Activated CD8-positive, alpha-beta T cell treated with anti-CD3 and anti-CD28 coated beads for 36 hours (primary cell): ENCODE measurements at regions not wholly inside any gene's neighbourhood (a gene's known extent, or its start where the extent isn't known, plus 50 kb on each side); places are given as distances from the start of the nearest gene placed in this dataset.
"Not testable (repeated sequence)": the region's sequence is repeated elsewhere in the genome, so short reads cannot be mapped to it uniquely, and the experiment has no call there.

Experiments
- ATAC-seq: fragments of 200-7000 bp; cut with Tn5 transposase; one replicate; pipeline ENCODE4 v1.10.0; 2021; ENCODE audit warnings: mild to moderate bottlenecking, moderate library complexity
- CTCF ChIA-PET: fragments of 350-600 bp; sonication (Branson Sonifier 250); formaldehyde crosslinking; loops from one replicate; lab custom pipeline; 2021; ENCODE audit warnings: antibody characterized with exemption; lab: Charles Lee
- POLR2A ChIA-PET: fragments of 350-600 bp; sonication (Branson Sonifier 250); formaldehyde crosslinking; loops from one replicate; lab custom pipeline; 2021; ENCODE audit warnings: antibody characterized with exemption; lab: Charles Lee
- DNase-seq: peaks from one replicate; pipeline ENCODE4 v3.0.0-alpha.2; 2020
- H3K27ac Mint-ChIP-seq: one replicate; pipeline ENCODE4 v1.8.0; 2021; ENCODE audit warnings: mild to moderate bottlenecking, mixed read lengths
- H3K27me3 Mint-ChIP-seq: one replicate; pipeline ENCODE4 v1.8.0; 2021; ENCODE audit warnings: mixed read lengths
- H3K36me3 Mint-ChIP-seq: one replicate; pipeline ENCODE4 v1.8.0; 2021; ENCODE audit warnings: low read depth, mixed read lengths
- H3K4me1 Mint-ChIP-seq: one replicate; pipeline ENCODE4 v1.8.0; 2021; ENCODE audit warnings: low read depth, mixed read lengths
- H3K4me3 Mint-ChIP-seq: one replicate; pipeline ENCODE4 v1.8.0; 2021; ENCODE audit warnings: mild to moderate bottlenecking, moderate library complexity, mixed read lengths
- H3K9me3 Mint-ChIP-seq: one replicate; pipeline ENCODE4 v1.8.0; 2021; ENCODE audit warnings: mixed read lengths
- intact Hi-C: fragments of 100-400 bp; cut with micrococcal nuclease; formaldehyde crosslinking; loops from one replicate; pipeline ENCODE4 v1.10.0; 2022
- TF ChIP-seq, protein P1 (sequence below): fragments of 200-600 bp; IDR thresholded peaks from one replicate; pipeline ENCODE4 v1.8.0; 2022; ENCODE audit warnings: antibody characterized with exemption, mild to moderate bottlenecking

DNA sequence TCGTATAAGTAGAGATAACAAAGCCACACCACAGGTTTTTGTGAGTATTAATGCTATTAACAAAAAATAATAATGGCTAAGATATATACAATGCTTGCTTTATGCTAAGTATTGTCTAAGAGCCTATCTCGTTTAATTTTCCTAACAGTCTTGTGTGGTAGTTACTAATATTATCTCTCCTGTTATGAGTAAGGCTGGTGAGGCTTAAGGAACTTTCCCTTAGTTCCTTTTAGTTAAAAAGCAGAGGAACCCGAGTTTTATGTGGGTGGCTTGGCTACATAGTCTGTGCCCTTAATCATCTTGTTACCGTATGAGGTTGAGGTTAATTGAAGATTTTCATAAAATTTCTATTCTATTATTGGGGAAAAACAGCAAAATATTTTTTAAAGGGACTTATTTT lies 218.4 kb downstream of the SOX2 start:
- TF ChIP-seq, protein P1, sequence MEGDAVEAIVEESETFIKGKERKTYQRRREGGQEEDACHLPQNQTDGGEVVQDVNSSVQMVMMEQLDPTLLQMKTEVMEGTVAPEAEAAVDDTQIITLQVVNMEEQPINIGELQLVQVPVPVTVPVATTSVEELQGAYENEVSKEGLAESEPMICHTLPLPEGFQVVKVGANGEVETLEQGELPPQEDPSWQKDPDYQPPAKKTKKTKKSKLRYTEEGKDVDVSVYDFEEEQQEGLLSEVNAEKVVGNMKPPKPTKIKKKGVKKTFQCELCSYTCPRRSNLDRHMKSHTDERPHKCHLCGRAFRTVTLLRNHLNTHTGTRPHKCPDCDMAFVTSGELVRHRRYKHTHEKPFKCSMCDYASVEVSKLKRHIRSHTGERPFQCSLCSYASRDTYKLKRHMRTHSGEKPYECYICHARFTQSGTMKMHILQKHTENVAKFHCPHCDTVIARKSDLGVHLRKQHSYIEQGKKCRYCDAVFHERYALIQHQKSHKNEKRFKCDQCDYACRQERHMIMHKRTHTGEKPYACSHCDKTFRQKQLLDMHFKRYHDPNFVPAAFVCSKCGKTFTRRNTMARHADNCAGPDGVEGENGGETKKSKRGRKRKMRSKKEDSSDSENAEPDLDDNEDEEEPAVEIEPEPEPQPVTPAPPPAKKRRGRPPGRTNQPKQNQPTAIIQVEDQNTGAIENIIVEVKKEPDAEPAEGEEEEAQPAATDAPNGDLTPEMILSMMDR, result no peak
- no peaks in the 10 kb centered on the region for H3K4me1 Mint-ChIP-seq
- no peak for ATAC-seq
- no peak for DNase-seq
- peaks cover 6% of the 10 kb centered on the region for H3K9me3 Mint-ChIP-seq
- POLR2A ChIA-PET, result no interaction called here
- CTCF ChIA-PET, result no interaction called here
- H3K27me3 Mint-ChIP-seq, result no peaks in the 10 kb centered on the region
- no peak overlapping the region for H3K4me3 Mint-ChIP-seq
- intact Hi-C loops, result no loop called here
- H3K36me3 Mint-ChIP-seq, result no peaks in the 10 kb centered on the region
- H3K27ac Mint-ChIP-seq, result no peak overlapping the region

DNA sequence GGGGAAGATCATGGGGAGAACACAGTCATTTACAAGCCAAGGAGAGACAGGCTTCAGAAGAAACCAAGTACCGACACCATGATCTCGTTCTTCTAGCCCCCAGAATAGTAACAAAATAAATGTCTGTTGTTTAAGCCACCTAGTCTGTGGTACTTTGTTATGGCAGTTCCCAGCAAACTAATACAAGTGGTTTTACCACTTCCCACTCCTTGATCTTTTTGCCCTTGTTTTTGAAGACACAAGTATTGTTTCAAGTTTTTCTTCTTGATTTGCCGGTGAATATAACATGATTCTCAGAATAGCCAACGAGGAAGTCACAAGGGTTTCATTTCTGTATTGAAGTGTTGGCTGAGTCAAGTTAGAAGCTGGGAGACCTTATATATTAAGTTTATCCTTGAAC lies 220.3 kb downstream of the SOX2 start:
- ChIA-PET POLR2A (no interaction called here), CTCF (no interaction called here)
- H3K27me3 Mint-ChIP-seq, result no peaks in the 10 kb centered on the region
- TF ChIP-seq, protein P1, result no peak
- no peak overlapping the region for H3K4me3 Mint-ChIP-seq
- DNase-seq (no peak), ATAC-seq (no peak)
- H3K36me3 Mint-ChIP-seq, result no peaks in the 10 kb centered on the region
- intact Hi-C loops, result no loop called here
- H3K27ac Mint-ChIP-seq, result no peak overlapping the region
- peaks cover 1% of the 10 kb centered on the region for H3K9me3 Mint-ChIP-seq
- H3K4me1 Mint-ChIP-seq, result no peaks in the 10 kb centered on the region

DNA sequence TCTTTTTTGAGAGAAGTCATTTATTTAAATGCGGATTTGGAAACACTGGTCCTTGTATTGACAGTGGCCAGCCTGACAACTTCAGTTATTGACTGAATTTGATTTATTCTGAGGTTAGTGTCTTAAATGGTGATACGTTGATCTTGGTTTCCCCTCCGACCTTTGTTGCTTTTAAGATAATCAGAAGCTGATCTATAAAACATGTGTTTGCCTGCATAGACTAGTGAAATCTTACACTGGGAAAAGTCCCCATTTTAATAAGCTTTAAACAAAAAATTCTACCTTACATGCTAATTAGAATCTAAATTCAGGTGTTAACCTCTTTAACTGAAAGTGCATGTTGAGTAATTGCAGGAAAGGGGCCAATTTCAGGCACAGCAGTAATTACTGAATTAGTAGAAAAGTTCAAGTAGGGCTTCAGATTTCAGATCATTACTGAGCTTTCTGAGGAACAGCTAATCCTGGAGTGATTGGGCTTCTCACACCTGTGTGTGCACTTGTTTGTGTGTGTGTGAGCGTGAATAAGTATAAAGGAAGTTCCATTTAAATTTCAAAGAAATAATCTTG lies 221.4 kb downstream of the SOX2 start:
- Mint-ChIP-seq H3K9me3 (no peaks in the 10 kb centered on the region), H3K36me3 (no peaks in the 10 kb centered on the region), H3K4me3 (no peak overlapping the region), H3K27me3 (no peaks in the 10 kb centered on the region), H3K4me1 (no peaks in the 10 kb centered on the region), H3K27ac (no peak overlapping the region)
- TF ChIP-seq, protein P1, result no peak
- POLR2A ChIA-PET, result no interaction called here
- CTCF ChIA-PET, result no interaction called here
- ATAC-seq (no peak), DNase-seq (no peak)
- intact Hi-C loops, result no loop called here

DNA sequence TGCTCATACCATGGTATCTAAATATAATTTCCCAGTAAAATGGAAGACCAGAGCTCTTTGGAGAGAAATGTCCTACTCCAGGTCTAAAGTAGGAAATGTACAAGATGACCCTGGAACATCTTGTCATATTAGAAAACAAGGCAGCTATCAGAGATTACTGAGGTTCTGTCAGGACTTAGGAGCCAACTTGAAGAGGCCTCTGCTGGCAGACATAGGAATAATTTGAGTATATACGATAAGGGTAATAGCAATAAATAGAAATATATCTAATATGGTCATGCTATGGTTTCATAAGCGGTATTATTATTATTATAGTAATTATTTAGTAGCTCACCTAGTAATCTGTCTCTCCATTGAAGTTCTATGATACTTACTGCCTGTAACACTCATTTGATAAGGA lies 224.2 kb downstream of the SOX2 start:
- CTCF ChIA-PET, result no interaction called here
- no peak overlapping the region for H3K4me3 Mint-ChIP-seq

DNA sequence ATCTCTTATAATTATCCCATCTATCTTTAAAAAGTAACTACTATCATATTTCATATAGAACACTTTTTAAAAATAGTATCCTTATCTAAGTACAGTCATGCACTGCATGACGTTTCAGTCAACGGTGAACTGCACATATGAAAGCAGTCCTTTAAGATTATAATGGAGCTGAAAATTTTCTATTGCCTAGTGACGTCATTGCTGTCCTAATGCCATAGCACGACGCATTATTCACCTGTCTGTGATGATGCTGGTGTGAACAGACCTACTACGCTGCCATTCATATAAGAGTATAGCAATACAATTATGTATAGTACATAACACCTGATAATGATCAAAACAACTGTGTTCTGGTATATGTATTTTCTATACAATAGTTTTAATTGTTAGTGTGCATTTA lies 225.0 kb downstream of the SOX2 start:
- ChIA-PET CTCF (no interaction called here), POLR2A (no interaction called here)
- TF ChIP-seq, protein P1, result no peak
- DNase-seq (no peak), ATAC-seq (no peak)
- no peaks in the 10 kb centered on the region for H3K4me1 Mint-ChIP-seq
- no peaks in the 10 kb centered on the region for H3K27me3 Mint-ChIP-seq
- intact Hi-C loops, result no loop called here
- H3K9me3 Mint-ChIP-seq, result no peaks in the 10 kb centered on the region
- H3K27ac Mint-ChIP-seq, result no peak overlapping the region
- no peaks in the 10 kb centered on the region for H3K36me3 Mint-ChIP-seq
- no peak overlapping the region for H3K4me3 Mint-ChIP-seq

More for the DNA sequence above, 224.2 kb downstream of the SOX2 start:
- H3K4me1 Mint-ChIP-seq, result no peaks in the 10 kb centered on the region
- H3K9me3 Mint-ChIP-seq, result no peaks in the 10 kb centered on the region
- intact Hi-C loops, result no loop called here
- ATAC-seq, result no peak
- no peaks in the 10 kb centered on the region for H3K36me3 Mint-ChIP-seq
- TF ChIP-seq, protein P1, result no peak
- no peak for DNase-seq
- no peaks in the 10 kb centered on the region for H3K27me3 Mint-ChIP-seq
- no peak overlapping the region for H3K27ac Mint-ChIP-seq
- POLR2A ChIA-PET, result no interaction called here

DNA sequence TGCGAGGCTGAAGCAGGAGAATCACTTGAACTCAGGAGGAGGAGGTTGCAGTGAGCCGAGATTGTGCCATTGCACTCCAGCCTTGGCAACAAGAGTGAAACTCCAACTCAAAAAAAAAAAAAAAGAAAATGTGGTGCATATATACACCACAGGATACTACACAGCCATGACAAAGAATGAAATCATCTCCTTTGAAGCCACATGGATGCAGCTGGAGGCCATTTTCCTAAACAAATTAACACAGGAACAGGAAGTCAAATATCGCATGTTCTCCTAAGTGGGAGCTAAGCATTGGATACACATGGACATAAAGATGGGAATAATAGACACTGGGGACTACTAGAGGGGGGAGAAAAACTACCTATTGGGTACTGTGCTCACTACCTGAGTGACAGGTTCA lies 226.9 kb downstream of the SOX2 start:
- H3K27me3 Mint-ChIP-seq, ATAC-seq: not testable (repeated sequence)

More for the DNA sequence above, 226.9 kb downstream of the SOX2 start:
- H3K4me3 Mint-ChIP-seq, intact Hi-C loops, DNase-seq, CTCF ChIA-PET, H3K36me3 Mint-ChIP-seq, H3K27ac Mint-ChIP-seq, POLR2A ChIA-PET, H3K4me1 Mint-ChIP-seq, H3K9me3 Mint-ChIP-seq: not testable (repeated sequence)
